Suppressor macrophage treated with lipopolysaccharide for 1 hour (primary cell): ENCODE measurements at regions not wholly inside any gene's neighbourhood (a gene's known extent, or its start where the extent isn't known, plus 50 kb on each side); places are given as distances from the start of the nearest gene placed in this dataset.

ENCODE experiments used
- DNase-seq, 3 donors: peaks; one replicate each; pipeline ENCODE4 v3.0.0-alpha.2; 2020 to 2022

DNA sequence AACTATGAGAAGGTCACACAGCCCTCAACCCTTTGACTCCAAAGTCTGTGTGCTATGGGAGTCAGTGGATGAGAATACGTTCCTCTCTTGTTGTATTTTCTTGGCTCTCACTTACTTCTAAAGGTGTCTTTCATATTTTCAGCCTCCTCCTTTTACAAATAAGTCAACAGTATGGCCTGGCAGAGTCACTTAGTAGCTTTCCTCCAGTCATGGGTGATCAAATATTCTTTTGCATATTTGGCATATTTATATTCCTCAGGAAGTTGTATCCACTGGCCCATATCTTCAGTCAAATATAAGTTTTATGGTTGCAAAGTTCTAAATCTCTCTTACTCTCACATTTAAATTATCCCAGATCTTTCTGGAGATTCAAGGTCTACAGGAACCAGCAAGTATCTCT, 327.5 kb downstream of the ETS1 start:
- no peak for DNase-seq

- DNase-seq = peak in 2 of 3 donors; percentile 35 to 39
These were observed 332.4 kb downstream of the ETS1 start for GRCh38 chr11:128254941-128255340.

DNA sequence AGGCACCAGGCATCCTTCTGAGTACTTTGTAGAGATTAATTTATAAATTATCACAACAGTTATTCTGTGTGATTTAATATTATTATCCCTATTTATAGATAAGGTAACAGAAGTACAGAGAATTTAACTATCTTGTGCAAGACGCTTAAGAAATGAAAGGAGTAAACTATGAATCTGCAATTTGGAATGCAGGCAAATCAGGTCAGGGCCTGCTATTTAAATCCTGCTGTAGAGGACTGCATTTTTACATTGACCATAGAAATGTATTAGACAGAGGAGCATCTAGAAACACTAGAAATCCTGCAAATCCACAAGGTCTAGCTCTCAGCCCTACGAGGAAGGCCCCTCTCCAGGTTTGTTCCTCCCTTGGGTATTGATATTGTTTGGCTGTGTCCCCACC, 336.2 kb downstream of the ETS1 start:
- DNase-seq = no peak

DNA sequence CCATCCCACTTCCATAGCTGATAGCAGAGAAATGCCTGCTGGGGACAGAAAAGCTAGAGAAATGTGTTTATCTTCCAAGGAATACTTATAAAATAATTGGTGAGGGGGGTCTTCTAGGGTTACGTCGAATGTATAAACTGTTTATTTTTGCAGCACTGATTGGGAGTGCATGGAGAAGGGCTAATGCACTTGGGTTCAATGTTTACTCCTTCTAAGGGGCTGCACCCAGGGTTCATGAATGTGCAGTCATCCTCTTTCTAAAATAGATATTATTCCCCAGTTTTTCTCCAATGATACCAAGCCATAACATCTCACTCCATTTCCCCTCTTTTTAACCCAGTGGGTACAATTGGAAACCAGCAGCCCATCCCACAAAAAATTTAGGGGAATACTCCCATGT, 336.9 kb downstream of the ETS1 start:
- no peak for DNase-seq

DNA sequence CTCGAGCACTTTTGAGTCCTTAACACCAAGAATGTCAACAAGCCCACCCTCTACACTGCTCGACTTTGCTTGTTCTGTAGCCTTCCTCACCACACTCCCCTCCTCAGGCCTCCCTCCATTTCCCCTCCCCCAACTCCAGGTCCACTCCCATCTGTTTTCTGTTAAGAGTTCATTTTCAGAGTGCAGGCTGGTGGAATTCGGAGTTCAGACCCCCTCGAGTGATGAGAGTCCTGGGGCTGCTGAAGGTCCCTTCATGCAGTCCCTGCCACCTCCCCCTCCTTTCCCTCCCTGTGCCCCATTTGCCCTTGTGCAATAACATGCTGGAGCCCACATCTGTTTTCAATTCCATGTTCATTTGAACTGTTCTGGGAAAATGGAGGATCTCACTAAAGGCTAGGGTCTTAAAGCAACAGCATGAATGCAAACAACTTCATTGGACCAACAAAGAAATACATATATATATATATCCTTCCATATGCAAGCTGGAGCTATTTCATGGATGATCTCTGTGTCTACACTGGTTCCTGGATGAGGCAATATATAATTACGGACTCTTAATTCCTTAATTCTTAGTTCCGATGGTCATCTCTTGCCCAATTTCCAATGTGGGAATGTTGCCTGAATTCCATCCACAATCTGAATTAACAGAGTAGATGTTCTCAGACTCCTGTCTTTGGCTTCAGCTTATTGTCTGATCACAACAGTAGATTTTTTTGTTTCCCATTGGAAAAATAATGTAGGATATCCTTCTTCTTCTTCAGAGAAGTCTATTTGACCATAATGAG, 340.4 kb downstream of the ETS1 start:
- DNase-seq = no peak

DNA sequence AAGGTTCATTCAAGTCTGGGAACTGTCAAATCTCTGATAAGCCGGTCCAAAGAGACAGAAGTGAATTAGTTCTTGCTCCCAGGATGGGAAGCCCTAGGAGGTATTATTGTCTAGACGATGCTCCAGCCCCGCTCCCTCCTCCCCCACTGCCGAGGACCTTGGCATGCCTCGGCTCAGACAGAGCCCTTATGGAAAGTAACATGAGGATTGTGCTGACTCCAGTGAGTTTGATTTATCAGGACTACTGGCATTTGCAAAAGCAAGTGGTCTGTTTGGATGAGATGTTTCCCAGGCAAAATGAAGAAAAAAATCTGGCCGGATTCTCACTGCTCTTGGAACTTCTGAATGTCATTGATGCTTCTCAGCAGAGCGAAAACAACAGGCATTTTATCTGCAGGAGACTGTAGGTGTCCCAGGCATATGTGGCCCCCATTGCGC, 341.0 kb downstream of the ETS1 start:
- DNase-seq = no peak

DNA sequence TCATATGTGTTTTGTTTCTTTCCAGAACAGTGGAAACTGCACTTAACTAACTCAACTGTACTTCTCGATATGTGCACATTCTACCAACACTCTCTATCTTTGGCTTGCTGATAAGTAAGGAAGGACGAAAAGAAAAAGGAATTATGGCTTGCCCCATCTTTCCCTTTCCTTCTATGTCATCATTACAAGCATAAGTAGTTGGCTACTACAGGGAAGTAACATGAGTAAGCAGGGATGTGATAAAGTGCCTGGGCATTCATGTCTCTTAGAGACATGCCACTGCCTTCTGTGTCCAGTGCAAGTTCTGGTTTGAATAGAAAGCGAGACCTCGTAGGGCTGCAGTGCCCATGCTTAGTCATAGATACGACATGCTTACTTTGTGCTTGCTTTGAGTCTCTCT, 342.5 kb downstream of the ETS1 start:
- peak; percentile 18 to 47 (median 46) for DNase-seq

GRCh38 chr11:128242451-128242850, 344.9 kb downstream of the ETS1 start:
- DNase-seq = no peak

DNA sequence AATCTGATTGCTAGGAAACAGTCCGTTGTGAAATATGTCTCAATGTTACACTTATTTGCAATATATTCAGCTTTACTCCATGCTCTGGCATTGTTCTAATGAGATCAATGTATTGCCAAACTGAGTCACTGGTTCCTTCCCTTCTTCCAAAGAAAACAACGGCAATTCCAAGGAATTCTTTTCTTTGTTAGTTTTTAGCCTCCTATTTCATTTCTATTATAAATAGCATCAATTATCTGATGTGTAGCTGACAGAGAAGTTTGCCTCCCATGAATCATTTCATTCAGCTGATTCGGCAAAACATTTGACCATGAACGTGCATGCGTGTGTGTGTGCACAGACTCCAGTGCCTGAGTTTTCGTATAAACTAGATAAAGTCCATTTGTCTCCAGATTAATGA, 346.8 kb downstream of the ETS1 start:
- DNase-seq = no peak

- DNase-seq = no peak
These were observed 348.1 kb downstream of the ETS1 start for GRCh38 chr11:128239306-128239705.

GRCh38 chr11:128238521-128239265, 348.7 kb downstream of the ETS1 start:
- peak; percentile 15 to 67 (median 61) for DNase-seq

GRCh38 chr11:128236506-128237498, 350.6 kb downstream of the ETS1 start:
- no peak for DNase-seq

GRCh38 chr11:128235958-128236357, 351.4 kb downstream of the ETS1 start:
- DNase-seq = no peak

DNA sequence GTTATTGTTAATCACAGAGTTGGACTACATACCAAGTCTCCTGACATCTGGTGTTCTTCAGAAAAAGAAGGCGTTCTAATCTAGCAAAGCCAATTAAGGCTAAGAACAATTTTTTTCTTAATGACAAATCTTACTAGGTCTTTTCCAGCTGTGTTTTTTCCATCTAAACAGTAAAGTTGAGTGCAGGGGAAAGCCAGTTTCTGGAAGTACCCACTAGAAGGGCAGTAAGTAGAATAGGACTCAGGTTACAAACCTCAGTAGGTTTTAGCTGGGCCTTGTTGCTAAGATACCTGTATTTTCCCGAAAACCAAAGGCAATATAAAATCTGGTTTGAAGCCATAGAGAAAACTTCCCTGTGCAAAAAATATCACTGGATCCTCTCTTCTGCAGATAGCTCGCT, 351.9 kb downstream of the ETS1 start:
- DNase-seq = no peak

DNA sequence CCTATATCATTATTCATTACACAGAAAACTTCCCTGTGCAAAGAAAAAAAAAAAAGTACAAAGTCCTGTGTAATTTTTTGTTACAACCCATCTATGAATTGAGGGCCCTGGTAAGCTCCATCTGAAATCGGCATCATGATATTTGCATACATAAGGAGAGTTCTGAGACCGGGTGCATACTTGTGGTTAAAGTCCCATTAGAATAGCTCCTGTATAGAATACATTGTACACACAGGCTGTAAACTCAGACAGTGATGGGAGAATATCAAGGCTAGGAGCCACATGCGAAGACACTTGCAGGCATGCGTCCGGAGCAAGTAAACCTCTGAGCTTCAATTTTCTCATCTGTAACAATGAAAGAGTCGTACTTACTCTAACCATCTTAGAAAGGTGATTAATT, 353.2 kb downstream of the ETS1 start:
- DNase-seq = no peak

- no peak for DNase-seq
These were observed 354.8 kb downstream of the ETS1 start for GRCh38 chr11:128232588-128232987.

DNA sequence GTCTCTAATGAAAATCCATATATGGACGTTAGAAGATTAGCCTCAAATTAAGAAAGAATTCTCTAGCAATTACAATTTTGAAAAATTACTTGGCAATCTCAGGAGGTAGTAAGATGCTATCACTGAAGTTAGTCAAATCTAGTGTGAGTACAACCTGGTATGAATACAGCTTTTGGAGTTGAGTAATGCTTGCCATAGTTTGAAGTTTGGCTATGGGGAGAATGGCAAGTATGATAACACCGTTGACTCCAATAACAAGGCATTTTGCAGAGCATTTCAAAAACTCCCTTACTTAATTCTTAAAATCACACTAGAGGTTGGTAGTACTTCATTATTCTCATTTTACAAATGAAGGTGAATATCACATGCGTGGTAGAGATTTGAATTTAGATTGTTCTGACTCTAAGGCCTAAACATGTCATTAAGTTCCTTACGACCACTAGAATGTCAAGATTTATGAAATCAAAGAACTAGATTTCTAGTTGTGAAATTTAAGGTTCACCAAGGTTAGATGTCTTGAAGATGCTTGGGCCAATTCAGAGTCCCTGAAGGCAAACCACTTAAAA, 355.4 kb downstream of the ETS1 start:
- no peak for DNase-seq

DNA sequence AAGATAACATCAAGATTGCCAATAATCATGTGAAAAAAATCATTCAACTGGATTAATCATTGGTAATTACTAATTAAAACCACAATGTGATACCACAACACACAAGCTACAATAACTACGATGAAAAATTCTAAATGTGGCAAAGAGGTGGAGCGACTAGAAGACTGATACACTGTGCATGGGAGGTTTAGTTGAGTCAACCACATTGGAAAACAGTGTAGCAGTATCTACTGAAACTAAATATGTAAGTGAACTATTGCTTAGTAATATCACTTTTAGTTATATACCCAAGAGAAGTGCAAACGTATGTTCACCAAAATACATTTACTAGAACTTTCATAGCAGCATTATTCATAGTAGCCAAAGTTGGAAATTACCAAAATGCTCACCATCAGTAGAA, 359.9 kb downstream of the ETS1 start:
- DNase-seq = no peak

DNA sequence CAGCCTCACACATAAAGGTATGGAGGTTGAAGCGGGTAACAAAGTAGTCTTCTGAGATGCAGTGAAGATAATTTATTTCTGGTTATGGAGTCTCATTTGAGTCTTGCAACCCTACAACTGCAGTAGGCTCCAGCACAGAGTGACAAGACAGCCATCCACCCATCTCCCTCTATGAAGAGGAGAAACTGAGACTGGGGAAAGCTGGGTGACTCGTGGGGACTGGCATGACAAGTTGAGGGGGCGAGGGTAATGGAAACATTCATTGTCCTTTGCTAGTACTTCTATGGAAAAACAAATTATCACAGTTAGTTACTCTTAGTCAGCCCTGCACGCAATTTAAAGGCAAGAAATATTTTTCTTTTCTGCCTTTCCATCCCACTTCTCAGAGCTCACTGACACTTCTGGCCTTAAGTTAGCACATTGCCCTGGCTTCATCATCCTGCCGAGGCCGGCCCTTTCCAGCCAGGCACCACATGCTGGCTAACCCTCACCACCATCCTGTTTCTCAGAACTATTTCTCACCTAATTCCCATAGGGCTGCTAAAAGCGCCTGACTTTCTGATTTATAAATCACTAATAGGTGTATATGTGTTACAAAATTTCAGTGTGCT, 361.1 kb downstream of the ETS1 start:
- peak in 2 of 3 donors; percentile 12 to 32 for DNase-seq

- no peak for DNase-seq
These were observed 365.0 kb downstream of the ETS1 start for GRCh38 chr11:128222245-128222884.

GRCh38 chr11:128219731-128220120, 367.6 kb downstream of the ETS1 start:
- DNase-seq = peak; percentile 73 to 89 (median 88)

GRCh38 chr11:128216198-128216597, 371.2 kb downstream of the ETS1 start:
- DNase-seq = no peak
